ENCODE measurements at regions not wholly inside any gene's neighbourhood (a gene's known extent, or its start where the extent isn't known, plus 50 kb on each side); places are given as distances from the start of the nearest gene placed in this dataset.

GRCh38 chr18:55738483-55739114, 150.6 kb upstream of the TCF4 start:
- Histone ChIP-seq H2AFZ (ENCODE audit: low read length) (no peak overlapping the region), H3K4me1 (ENCODE audit: insufficient read depth, low read length) (no peaks in the 10 kb centered on the region), H3K79me2 (ENCODE audit: insufficient read depth, low read length) (no peaks in the 10 kb centered on the region), H3K4me2 (ENCODE audit: insufficient read depth, low read length) (no peak overlapping the region), H4K20me1 (ENCODE audit: insufficient read depth, low read length) (no peaks in the 10 kb centered on the region), H3K27me3 (ENCODE audit: insufficient read depth, low read length) (no peaks in the 10 kb centered on the region), H3K4me3 (ENCODE audit: insufficient read depth, low read length) (no peak overlapping the region), H3K36me3 (ENCODE audit: insufficient read depth, low read length) (no peaks in the 10 kb centered on the region), H3K9me3 (ENCODE audit: low read depth, low read length) (no peaks in the 10 kb centered on the region), H3K27ac (ENCODE audit: low read depth, low read length) (no peak overlapping the region)
- DNase-seq (ENCODE audit: insufficient read length, low spot score, missing footprints) = peak; percentile 51
- TF ChIP-seq, protein P1, sequence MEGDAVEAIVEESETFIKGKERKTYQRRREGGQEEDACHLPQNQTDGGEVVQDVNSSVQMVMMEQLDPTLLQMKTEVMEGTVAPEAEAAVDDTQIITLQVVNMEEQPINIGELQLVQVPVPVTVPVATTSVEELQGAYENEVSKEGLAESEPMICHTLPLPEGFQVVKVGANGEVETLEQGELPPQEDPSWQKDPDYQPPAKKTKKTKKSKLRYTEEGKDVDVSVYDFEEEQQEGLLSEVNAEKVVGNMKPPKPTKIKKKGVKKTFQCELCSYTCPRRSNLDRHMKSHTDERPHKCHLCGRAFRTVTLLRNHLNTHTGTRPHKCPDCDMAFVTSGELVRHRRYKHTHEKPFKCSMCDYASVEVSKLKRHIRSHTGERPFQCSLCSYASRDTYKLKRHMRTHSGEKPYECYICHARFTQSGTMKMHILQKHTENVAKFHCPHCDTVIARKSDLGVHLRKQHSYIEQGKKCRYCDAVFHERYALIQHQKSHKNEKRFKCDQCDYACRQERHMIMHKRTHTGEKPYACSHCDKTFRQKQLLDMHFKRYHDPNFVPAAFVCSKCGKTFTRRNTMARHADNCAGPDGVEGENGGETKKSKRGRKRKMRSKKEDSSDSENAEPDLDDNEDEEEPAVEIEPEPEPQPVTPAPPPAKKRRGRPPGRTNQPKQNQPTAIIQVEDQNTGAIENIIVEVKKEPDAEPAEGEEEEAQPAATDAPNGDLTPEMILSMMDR (IDR thresholded peaks at IDR 0.05; ENCODE audit: extremely low read depth, low read depth, low read length) = no peak

DNA sequence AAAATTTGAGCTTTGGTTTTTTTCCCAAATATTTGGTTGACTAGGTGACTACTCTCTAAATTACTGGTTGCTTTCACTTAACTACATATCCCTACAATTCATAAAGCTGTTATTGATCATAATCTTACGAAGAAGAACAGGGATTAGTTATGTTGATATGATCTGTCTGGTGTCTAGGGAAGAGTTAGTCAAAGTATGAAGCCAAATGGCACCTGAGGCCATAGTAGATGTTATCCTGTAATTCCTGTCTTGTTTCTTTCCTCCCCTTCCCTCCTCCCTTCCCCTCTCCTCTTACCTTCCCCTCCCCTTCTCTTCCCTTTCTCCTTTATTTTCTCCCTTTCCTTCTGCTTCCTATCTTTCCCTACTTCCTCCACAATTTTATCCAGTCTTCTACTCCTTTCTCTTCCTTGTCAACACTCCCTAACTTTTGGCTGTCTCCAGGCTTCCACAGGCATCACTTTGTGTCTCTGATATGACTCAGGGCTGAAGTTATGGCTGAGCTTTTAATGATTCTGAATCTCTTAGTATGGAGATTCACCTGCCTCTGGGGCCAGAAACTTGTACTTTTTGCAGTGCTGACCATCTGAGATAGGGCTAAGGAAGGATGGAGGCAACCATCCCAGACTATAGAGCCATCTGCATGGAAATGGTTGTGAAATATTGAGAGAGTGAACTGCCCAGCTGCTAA, 149.9 kb upstream of the TCF4 start:
- H3K27ac ChIP-seq (ENCODE audit: low read depth, low read length) = no peak overlapping the region
- H3K9me3 ChIP-seq (ENCODE audit: low read depth, low read length) = no peaks in the 10 kb centered on the region
- no peaks in the 10 kb centered on the region for H3K79me2 ChIP-seq (ENCODE audit: insufficient read depth, low read length)
- H3K4me1 ChIP-seq (ENCODE audit: insufficient read depth, low read length) = peaks cover 2% of the 10 kb centered on the region
- DNase-seq (ENCODE audit: insufficient read length, low spot score, missing footprints) = no peak
- TF ChIP-seq, protein P1 (IDR thresholded peaks at IDR 0.05; ENCODE audit: extremely low read depth, low read depth, low read length) = no peak
- no peaks in the 10 kb centered on the region for H3K36me3 ChIP-seq (ENCODE audit: insufficient read depth, low read length)
- no peaks in the 10 kb centered on the region for H4K20me1 ChIP-seq (ENCODE audit: insufficient read depth, low read length)
- no peaks in the 10 kb centered on the region for H3K27me3 ChIP-seq (ENCODE audit: insufficient read depth, low read length)
- H2AFZ ChIP-seq (ENCODE audit: low read length) = no peak overlapping the region
- no peak overlapping the region for H3K4me3 ChIP-seq (ENCODE audit: insufficient read depth, low read length)
- H3K4me2 ChIP-seq (ENCODE audit: insufficient read depth, low read length) = no peak overlapping the region

- no peaks in the 10 kb centered on the region for H4K20me1 ChIP-seq (ENCODE audit: insufficient read depth, low read length)
- H3K79me2 ChIP-seq (ENCODE audit: insufficient read depth, low read length) = no peaks in the 10 kb centered on the region
- TF ChIP-seq, protein P1 (IDR thresholded peaks at IDR 0.05; ENCODE audit: extremely low read depth, low read depth, low read length) = no peak
- H3K4me1 ChIP-seq (ENCODE audit: insufficient read depth, low read length) = peaks cover 9% of the 10 kb centered on the region
- H2AFZ ChIP-seq (ENCODE audit: low read length) = no peak overlapping the region
- H3K4me3 ChIP-seq (ENCODE audit: insufficient read depth, low read length) = no peak overlapping the region
- no peak overlapping the region for H3K27ac ChIP-seq (ENCODE audit: low read depth, low read length)
- no peaks in the 10 kb centered on the region for H3K27me3 ChIP-seq (ENCODE audit: insufficient read depth, low read length)
- H3K36me3 ChIP-seq (ENCODE audit: insufficient read depth, low read length) = no peaks in the 10 kb centered on the region
- DNase-seq (ENCODE audit: insufficient read length, low spot score, missing footprints) = no peak
- no peak overlapping the region for H3K4me2 ChIP-seq (ENCODE audit: insufficient read depth, low read length)
- no peaks in the 10 kb centered on the region for H3K9me3 ChIP-seq (ENCODE audit: low read depth, low read length)
These were observed 149.3 kb upstream of the TCF4 start for GRCh38 chr18:55737266-55737665.

- no peak for DNase-seq (ENCODE audit: insufficient read length, low spot score, missing footprints)
- Histone ChIP-seq H3K79me2 (ENCODE audit: insufficient read depth, low read length) (no peaks in the 10 kb centered on the region), H3K4me3 (ENCODE audit: insufficient read depth, low read length) (no peak overlapping the region), H3K9me3 (ENCODE audit: low read depth, low read length) (no peaks in the 10 kb centered on the region), H4K20me1 (ENCODE audit: insufficient read depth, low read length) (no peaks in the 10 kb centered on the region), H3K4me2 (ENCODE audit: insufficient read depth, low read length) (no peak overlapping the region), H2AFZ (ENCODE audit: low read length) (no peak overlapping the region), H3K27ac (ENCODE audit: low read depth, low read length) (no peak overlapping the region), H3K4me1 (ENCODE audit: insufficient read depth, low read length) (peaks cover 19% of the 10 kb centered on the region), H3K36me3 (ENCODE audit: insufficient read depth, low read length) (no peaks in the 10 kb centered on the region), H3K27me3 (ENCODE audit: insufficient read depth, low read length) (no peaks in the 10 kb centered on the region)
- TF ChIP-seq, protein P1 (IDR thresholded peaks at IDR 0.05; ENCODE audit: extremely low read depth, low read depth, low read length) = no peak
These were observed 148.0 kb upstream of the TCF4 start for GRCh38 chr18:55735969-55736368.

Data from osteoblast (primary cell).